ENCODE measurements at regions not wholly inside any gene's neighbourhood (a gene's known extent, or its start where the extent isn't known, plus 50 kb on each side); places are given as distances from the start of the nearest gene placed in this dataset.

GRCh38 chr5:61719124-61719523, 387.1 kb downstream of the ZSWIM6 start:
- TF ChIP-seq CTCF (IDR thresholded peaks at IDR 0.05; ENCODE audit: low read depth, low read length, poor library complexity, severe bottlenecking), result no peak
- TF ChIP-seq EZH2phosphoT487 (IDR thresholded peaks at IDR 0.05; ENCODE audit: borderline replicate concordance, low read length), result no peak

All from DOHH2 (cell line).